Activated naive CD8-positive, alpha-beta T cell treated with anti-CD3 and anti-CD28 coated beads for 36 hours (primary cell): ENCODE measurements at regions not wholly inside any gene's neighbourhood (a gene's known extent, or its start where the extent isn't known, plus 50 kb on each side); places are given as distances from the start of the nearest gene placed in this dataset.

Experiments used
- DNase-seq: peaks from one replicate; pipeline ENCODE4 v3.0.0; 2021
- H3K27ac Mint-ChIP-seq: one replicate; pipeline ENCODE4 v1.8.0; 2022; ENCODE audit warnings: mild to moderate bottlenecking, moderate library complexity, mixed read lengths
- H3K27me3 Mint-ChIP-seq: one replicate; pipeline ENCODE4 v1.8.0; 2022; ENCODE audit warnings: mild to moderate bottlenecking, mixed read lengths
- H3K36me3 Mint-ChIP-seq: one replicate; pipeline ENCODE4 v1.8.0; 2021; ENCODE audit warnings: mild to moderate bottlenecking, mixed read lengths
- H3K4me1 Mint-ChIP-seq: one replicate; pipeline ENCODE4 v1.8.0; 2021; ENCODE audit warnings: mixed read lengths
- H3K4me3 Mint-ChIP-seq: one replicate; pipeline ENCODE4 v1.8.0; 2022; ENCODE audit warnings: mild to moderate bottlenecking, moderate library complexity, mixed read lengths
- H3K9me3 Mint-ChIP-seq: one replicate; pipeline ENCODE4 v1.8.0; 2022; ENCODE audit warnings: mixed read lengths

GRCh38 chr22:47782328-47783075 is 1020.1 kb downstream of the TBC1D22A start:
- H3K27ac Mint-ChIP-seq, result no peak overlapping the region
- no peak for DNase-seq
- no peaks in the 10 kb centered on the region for H3K36me3 Mint-ChIP-seq
- peaks cover 2% of the 10 kb centered on the region for H3K9me3 Mint-ChIP-seq
- H3K4me1 Mint-ChIP-seq, result no peaks in the 10 kb centered on the region
- H3K27me3 Mint-ChIP-seq, result peaks cover 15% of the 10 kb centered on the region
- H3K4me3 Mint-ChIP-seq, result no peak overlapping the region

GRCh38 chr22:47781427-47782111 is 1019.1 kb downstream of the TBC1D22A start:
- H3K4me1 Mint-ChIP-seq, result no peaks in the 10 kb centered on the region
- DNase-seq, result no peak
- H3K4me3 Mint-ChIP-seq, result no peak overlapping the region
- H3K36me3 Mint-ChIP-seq, result no peaks in the 10 kb centered on the region
- H3K27ac Mint-ChIP-seq, result no peak overlapping the region
- peaks cover 15% of the 10 kb centered on the region for H3K27me3 Mint-ChIP-seq
- H3K9me3 Mint-ChIP-seq, result peaks cover 2% of the 10 kb centered on the region

DNA sequence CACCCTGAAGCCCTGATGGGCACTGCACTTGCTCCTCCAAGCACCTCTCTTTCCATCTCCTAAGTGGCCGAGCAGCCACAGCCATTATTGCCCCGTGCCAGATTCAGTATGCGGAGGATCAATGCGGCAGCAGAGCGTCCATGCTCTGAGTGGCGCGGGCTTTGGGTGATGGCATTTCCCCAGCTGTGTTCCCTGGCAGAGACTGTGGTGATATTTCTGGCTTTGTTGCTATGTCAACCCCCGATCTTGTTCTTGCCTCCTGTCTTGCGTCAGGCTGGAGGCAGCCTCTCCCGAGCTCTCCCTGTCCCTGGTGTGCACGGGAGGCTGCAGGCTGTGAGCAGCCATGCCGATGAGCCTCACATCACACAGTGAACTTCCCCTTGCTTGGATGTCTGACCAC is 1018.6 kb downstream of the TBC1D22A start:
- no peak overlapping the region for H3K4me3 Mint-ChIP-seq
- peaks cover 2% of the 10 kb centered on the region for H3K9me3 Mint-ChIP-seq
- H3K27ac Mint-ChIP-seq, result no peak overlapping the region
- H3K36me3 Mint-ChIP-seq, result no peaks in the 10 kb centered on the region
- no peaks in the 10 kb centered on the region for H3K4me1 Mint-ChIP-seq
- no peak for DNase-seq
- peaks cover 15% of the 10 kb centered on the region for H3K27me3 Mint-ChIP-seq

GRCh38 chr22:47780281-47780875 is 1017.9 kb downstream of the TBC1D22A start:
- no peak overlapping the region for H3K27ac Mint-ChIP-seq
- no peaks in the 10 kb centered on the region for H3K4me1 Mint-ChIP-seq
- H3K36me3 Mint-ChIP-seq, result no peaks in the 10 kb centered on the region
- peaks cover 12% of the 10 kb centered on the region for H3K27me3 Mint-ChIP-seq
- DNase-seq, result no peak
- H3K9me3 Mint-ChIP-seq, result peaks cover under 1% of the 10 kb centered on the region
- no peak overlapping the region for H3K4me3 Mint-ChIP-seq

DNA sequence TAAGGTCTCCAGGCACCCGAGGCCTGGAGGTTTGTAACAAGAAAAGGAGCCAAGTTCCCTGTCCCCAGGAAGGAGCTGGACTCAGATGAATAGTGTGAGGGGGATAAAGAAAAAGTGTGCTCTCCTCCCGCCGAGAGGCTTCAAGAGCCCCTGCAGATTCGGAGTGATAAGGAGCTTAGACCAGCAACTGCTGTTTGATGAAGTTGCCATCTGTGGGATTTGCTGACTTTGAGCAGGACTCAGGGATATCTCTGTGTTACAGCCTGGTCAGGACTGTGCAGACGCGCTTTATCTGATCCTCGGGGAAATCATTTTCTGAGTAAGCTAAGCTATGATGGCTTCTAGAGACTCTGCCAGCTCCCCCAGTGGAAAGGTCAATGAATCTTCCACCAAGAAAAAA is 1017.0 kb downstream of the TBC1D22A start:
- peaks cover 10% of the 10 kb centered on the region for H3K27me3 Mint-ChIP-seq
- H3K27ac Mint-ChIP-seq, result no peak overlapping the region
- H3K9me3 Mint-ChIP-seq, result no peaks in the 10 kb centered on the region
- no peak for DNase-seq
- H3K4me3 Mint-ChIP-seq, result no peak overlapping the region
- H3K4me1 Mint-ChIP-seq, result no peaks in the 10 kb centered on the region
- no peaks in the 10 kb centered on the region for H3K36me3 Mint-ChIP-seq

DNA sequence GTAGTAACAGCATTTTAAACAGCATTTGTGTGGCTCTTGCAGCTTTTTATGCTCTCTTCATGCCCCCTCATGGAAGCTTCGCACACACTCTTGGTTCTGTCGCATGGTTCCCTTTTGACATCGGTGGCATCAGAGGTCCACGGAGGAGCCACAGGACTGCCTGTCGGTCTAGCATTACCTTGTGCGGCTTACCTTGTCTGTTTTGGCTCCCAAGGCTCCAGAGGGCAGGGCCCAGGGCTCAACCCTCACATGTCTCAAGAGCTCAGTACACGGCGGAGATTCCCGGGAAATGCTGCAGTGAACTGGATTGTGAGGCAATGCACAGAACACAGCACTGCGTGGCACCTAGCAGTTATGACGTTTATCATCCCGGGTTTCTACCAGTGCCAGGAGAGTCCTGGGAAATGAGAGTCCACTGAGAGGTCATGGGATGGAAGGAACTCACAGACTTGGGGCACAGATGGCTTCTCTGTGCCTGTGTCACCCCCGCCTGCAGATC is 1015.8 kb downstream of the TBC1D22A start:
- H3K36me3 Mint-ChIP-seq, result no peaks in the 10 kb centered on the region
- H3K27me3 Mint-ChIP-seq, result peaks cover 10% of the 10 kb centered on the region
- no peak for DNase-seq
- no peaks in the 10 kb centered on the region for H3K9me3 Mint-ChIP-seq
- H3K4me3 Mint-ChIP-seq, result no peak overlapping the region
- no peaks in the 10 kb centered on the region for H3K4me1 Mint-ChIP-seq
- no peak overlapping the region for H3K27ac Mint-ChIP-seq

- no peak overlapping the region for H3K4me3 Mint-ChIP-seq
- no peaks in the 10 kb centered on the region for H3K36me3 Mint-ChIP-seq
- no peaks in the 10 kb centered on the region for H3K9me3 Mint-ChIP-seq
- no peak for DNase-seq
- H3K27ac Mint-ChIP-seq, result no peak overlapping the region
- H3K4me1 Mint-ChIP-seq, result no peaks in the 10 kb centered on the region
- peaks cover 10% of the 10 kb centered on the region for H3K27me3 Mint-ChIP-seq
Observed at GRCh38 chr22:47777426-47777825, 1015.0 kb downstream of the TBC1D22A start.

- Mint-ChIP-seq H3K4me3 (no peak overlapping the region), H3K27me3 (peaks cover 3% of the 10 kb centered on the region), H3K36me3 (no peaks in the 10 kb centered on the region), H3K9me3 (peaks cover 2% of the 10 kb centered on the region), H3K4me1 (no peaks in the 10 kb centered on the region), H3K27ac (no peak overlapping the region)
- DNase-seq, result no peak
Observed at GRCh38 chr22:47776329-47776728, 1013.9 kb downstream of the TBC1D22A start.

- Mint-ChIP-seq H3K4me1 (no peaks in the 10 kb centered on the region), H3K4me3 (no peak overlapping the region), H3K27me3 (peaks cover 7% of the 10 kb centered on the region), H3K9me3 (peaks cover 2% of the 10 kb centered on the region), H3K27ac (no peak overlapping the region), H3K36me3 (no peaks in the 10 kb centered on the region)
- DNase-seq, result no peak
Observed at GRCh38 chr22:47775686-47776085, 1013.2 kb downstream of the TBC1D22A start.

DNA sequence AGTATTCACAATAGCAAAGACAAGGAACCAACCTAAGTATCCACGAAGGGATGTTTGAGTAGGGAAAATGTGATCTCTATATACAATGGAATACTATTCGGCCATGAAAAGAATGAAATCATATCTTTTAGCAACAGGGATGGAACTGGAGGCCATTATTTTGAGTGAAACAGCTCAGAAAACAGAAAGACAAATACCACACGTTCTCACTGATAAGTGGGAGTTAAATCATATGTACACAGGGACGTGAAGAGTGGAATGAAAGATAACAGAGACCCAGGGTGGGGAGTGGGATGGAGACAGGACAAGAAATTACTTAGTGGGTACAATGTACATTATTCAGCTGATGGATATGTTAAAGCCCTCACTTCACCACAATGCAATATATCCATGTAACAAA is 1012.7 kb downstream of the TBC1D22A start:
- peaks cover 2% of the 10 kb centered on the region for H3K9me3 Mint-ChIP-seq
- no peak overlapping the region for H3K27ac Mint-ChIP-seq
- peaks cover 7% of the 10 kb centered on the region for H3K27me3 Mint-ChIP-seq
- H3K36me3 Mint-ChIP-seq, result no peaks in the 10 kb centered on the region
- H3K4me3 Mint-ChIP-seq, result no peak overlapping the region
- no peak for DNase-seq
- H3K4me1 Mint-ChIP-seq, result no peaks in the 10 kb centered on the region

- Mint-ChIP-seq H3K27ac (no peak overlapping the region), H3K4me1 (no peaks in the 10 kb centered on the region), H3K27me3 (peaks cover 13% of the 10 kb centered on the region), H3K9me3 (peaks cover 2% of the 10 kb centered on the region), H3K4me3 (no peak overlapping the region), H3K36me3 (no peaks in the 10 kb centered on the region)
- DNase-seq, result no peak
Observed at GRCh38 chr22:47773635-47774034, 1011.2 kb downstream of the TBC1D22A start.

DNA sequence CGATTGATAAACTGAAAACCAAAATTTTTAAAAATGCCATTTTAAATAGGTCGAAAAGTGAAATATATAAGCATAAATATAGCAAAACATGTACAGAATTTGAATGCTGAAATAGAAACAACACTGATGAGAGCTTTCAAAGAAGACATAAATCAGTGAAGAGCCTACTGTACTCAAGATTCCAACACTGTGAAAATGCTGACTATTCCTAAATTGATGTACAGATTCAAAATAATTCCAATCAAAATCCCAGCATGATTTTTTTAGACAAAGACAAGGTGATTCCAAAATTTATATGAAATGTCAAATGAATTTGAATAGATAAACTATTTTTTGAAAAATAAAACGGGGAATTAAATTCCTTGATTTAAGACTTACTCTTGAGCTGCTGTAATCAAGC is 1010.4 kb downstream of the TBC1D22A start:
- H3K4me1 Mint-ChIP-seq, result no peaks in the 10 kb centered on the region
- no peaks in the 10 kb centered on the region for H3K36me3 Mint-ChIP-seq
- H3K27me3 Mint-ChIP-seq, result peaks cover 14% of the 10 kb centered on the region
- no peak for DNase-seq
- H3K4me3 Mint-ChIP-seq, result no peak overlapping the region
- peaks cover 2% of the 10 kb centered on the region for H3K9me3 Mint-ChIP-seq
- H3K27ac Mint-ChIP-seq, result no peak overlapping the region

- peaks cover 22% of the 10 kb centered on the region for H3K27me3 Mint-ChIP-seq
- no peaks in the 10 kb centered on the region for H3K36me3 Mint-ChIP-seq
Observed at GRCh38 chr22:47769652-47770051, 1007.2 kb downstream of the TBC1D22A start.

GRCh38 chr22:47768027-47768426 is 1005.6 kb downstream of the TBC1D22A start:
- Mint-ChIP-seq H3K9me3 (peaks cover 2% of the 10 kb centered on the region), H3K27ac (no peak overlapping the region), H3K27me3 (peaks cover 22% of the 10 kb centered on the region), H3K4me3 (no peak overlapping the region), H3K36me3 (no peaks in the 10 kb centered on the region), H3K4me1 (no peaks in the 10 kb centered on the region)
- DNase-seq, result no peak

More at GRCh38 chr22:47769652-47770051, 1007.2 kb downstream of the TBC1D22A start:
- no peaks in the 10 kb centered on the region for H3K4me1 Mint-ChIP-seq
- no peak for DNase-seq
- peaks cover 2% of the 10 kb centered on the region for H3K9me3 Mint-ChIP-seq
- H3K4me3 Mint-ChIP-seq, result no peak overlapping the region
- no peak overlapping the region for H3K27ac Mint-ChIP-seq

GRCh38 chr22:47767403-47767802 is 1005.0 kb downstream of the TBC1D22A start:
- Mint-ChIP-seq H3K4me1 (no peaks in the 10 kb centered on the region), H3K36me3 (no peaks in the 10 kb centered on the region), H3K27me3 (peaks cover 22% of the 10 kb centered on the region), H3K27ac (no peak overlapping the region), H3K9me3 (peaks cover 2% of the 10 kb centered on the region), H3K4me3 (no peak overlapping the region)
- DNase-seq, result no peak
